Stimulated activated CD4-positive, alpha-beta T cell treated with anti-CD3 and anti-CD28 coated beads, Interleukin-12 subunit alpha, Interleukin-12 subunit beta, amount 100 ng/mL, for 24 hours (primary cell): ENCODE measurements at regions not wholly inside any gene's neighbourhood (a gene's known extent, or its start where the extent isn't known, plus 50 kb on each side); places are given as distances from the start of the nearest gene placed in this dataset.

ENCODE experiments used
- DNase-seq, 2 experiments: peaks; one replicate each; pipeline ENCODE4 v3.0.0-alpha.2; 2020; ENCODE audit warnings: low read depth in 2 of 2

DNA sequence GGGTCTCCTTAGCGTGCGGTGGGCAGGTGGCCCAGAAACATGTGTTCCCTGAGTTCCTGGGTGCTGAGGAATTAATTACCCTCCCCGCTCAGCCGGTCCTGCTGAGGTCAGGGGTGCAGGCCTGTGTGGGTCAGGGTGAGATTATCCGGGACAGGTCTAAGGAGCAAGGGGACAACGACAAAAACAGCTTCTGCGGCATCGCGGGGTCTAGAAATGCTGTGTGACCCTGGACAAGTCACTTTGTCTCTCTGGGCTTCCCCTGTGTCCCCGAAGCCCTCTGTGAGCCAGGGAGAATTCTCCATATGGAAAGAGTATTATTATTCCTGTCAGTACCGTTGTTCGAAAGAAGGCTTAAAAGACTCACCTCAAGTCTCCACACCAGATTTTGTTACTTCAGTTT is 186.1 kb downstream of the MN1 start:
- no peak for DNase-seq

DNA sequence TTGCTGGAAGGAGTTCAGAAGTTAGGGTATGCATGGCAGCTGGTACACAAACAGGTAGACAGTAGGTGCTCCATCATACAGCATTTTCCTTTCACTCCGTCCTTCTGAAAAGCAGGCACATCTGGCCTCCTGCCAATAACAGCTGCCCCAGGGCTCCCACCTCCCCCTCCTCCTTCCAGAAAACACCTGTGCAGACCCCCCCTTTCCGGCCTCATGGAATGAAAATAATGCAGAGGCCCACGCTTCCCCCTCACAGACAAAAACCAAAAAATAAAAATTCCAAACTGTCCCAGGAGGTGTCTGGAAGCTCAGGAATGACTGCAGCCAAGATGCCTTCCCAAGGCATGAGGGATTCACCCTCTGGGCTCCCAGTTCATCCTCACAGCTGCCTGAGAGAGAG is 185.5 kb downstream of the MN1 start:
- no peak for DNase-seq

DNA sequence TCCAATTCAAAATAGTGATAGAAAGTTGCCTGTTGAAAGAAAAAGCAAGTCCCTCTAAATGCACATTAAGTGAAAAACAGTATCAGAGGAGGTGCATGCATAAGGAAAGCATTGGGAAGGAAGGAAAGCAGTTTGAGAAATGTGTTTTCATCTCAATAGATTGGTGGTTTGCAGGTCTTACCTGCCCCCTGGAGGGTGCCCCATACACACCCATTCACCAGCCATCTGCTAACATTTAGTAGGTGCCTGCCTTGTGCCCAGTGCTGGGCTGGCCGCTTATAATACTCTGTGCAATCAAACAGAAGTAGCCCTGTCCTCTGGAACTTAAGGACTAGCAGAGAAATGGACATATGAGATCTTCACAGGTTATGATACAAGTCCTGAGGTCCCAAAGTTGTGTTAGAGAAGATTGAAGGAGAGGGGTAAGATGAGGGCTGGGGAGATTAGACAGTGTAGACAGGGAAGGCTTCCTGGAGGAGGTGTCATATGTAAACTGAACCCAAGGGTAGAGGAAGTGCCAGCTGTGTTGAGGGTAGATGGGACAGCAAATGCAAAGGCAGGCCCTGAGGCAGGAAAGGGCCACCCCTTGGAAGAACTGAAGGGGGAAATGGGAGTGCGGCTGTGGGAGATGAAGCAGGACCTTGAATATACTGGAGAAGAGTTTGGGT is 184.2 kb downstream of the MN1 start:
- no peak for DNase-seq

DNA sequence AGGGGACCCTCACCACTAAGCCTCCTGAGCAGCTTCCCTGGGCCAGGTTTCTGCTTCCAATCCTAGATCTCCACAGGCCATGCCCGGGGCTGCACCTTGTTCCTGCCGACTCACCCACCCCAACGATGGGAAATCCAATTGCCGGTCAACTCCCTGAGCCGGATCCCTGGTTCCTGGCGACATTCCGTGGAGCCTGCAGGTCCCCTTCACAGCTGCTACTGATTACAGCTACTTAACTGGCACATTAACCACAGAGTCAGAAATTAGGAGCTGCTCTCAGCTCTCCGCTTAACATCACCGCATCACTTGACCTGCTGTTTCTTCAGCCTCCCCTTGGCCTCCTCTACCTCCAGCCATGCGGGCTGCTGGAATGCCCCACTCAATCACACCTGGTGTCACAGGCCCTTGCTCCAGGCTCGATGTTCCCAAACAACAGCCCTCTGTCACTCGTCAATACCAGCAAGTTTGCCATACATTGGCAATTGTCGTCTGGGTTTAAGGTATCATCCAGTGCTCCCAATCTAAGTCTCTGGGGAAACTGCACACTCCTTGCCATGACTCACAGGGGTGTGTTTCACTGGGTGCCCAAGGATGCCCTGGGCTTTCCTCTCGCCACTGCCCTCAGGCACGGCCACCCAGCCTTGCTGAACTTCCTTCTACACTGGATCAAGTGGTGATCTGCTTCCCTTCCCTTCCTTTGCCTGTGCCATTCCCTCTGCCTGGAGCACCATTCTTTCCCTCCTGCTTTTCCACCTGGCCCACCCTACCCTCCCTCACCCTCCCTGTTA is 181.0 kb downstream of the MN1 start:
- no peak for DNase-seq

DNA sequence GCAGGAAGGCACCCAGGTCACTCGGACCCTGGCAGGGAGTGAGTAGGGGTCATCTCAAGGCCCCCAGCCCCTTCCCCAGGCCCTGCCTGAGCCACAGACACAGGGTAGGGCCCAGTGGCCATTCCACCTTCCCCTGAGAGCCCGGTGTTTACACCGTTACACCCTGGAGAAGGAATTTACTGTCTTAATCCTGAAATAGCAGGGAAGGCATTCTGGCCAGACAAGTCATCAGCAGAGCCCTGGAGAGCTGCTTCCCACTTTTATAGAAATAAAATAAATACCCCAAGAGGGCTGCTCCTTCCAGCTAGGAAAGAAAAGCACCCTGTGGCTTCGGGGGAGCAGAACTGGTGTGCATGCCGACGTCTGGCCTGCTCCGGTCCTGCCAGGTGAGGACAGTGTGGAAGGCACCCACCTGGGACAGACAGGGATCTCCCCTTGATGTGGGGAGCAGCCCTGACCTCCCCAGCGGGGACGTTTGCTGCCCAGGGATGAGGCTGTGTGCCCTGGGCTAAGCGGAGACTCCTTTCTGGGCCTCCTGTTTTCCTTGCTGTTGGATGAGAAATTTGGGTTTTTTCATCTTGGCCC is 180.0 kb downstream of the MN1 start:
- DNase-seq = no peak

DNA sequence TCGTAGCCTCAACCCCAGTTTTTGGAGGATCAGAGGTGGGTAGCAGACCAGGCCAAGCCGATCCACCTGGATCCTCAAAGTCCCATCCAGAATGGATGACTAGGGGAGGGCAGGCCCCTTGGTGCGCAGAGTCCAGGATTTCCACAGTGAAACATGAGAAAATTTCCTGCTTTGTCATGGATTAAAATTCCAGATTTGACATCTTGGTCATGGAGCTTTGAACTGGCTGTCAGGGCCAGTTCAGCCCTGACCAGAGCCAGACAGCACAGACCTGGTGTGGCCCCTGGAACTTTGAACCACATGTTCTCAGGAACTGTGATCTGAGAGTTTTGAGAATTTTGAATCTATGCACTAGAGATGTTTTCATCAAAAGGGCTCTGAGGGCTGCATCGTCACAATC is 177.5 kb downstream of the MN1 start:
- no peak for DNase-seq

DNA sequence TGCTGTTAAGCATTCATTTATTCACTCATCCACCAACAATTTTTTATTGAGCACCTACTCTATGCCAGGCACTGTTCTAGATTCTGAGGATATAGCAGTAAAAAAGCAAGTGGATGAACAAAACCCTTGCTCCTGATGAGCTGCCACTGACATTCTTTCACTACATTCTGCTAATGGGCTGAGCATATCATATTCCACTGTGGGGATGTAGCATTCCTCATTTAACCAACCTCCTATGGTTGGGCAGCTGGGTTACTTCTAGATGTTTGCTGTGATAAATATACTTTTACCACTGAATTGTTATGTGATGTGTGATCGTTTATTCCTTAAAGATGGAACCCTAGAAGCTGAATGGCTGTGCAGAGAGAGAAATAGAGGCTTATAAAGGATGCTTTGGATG is 176.9 kb downstream of the MN1 start:
- DNase-seq = no peak

DNA sequence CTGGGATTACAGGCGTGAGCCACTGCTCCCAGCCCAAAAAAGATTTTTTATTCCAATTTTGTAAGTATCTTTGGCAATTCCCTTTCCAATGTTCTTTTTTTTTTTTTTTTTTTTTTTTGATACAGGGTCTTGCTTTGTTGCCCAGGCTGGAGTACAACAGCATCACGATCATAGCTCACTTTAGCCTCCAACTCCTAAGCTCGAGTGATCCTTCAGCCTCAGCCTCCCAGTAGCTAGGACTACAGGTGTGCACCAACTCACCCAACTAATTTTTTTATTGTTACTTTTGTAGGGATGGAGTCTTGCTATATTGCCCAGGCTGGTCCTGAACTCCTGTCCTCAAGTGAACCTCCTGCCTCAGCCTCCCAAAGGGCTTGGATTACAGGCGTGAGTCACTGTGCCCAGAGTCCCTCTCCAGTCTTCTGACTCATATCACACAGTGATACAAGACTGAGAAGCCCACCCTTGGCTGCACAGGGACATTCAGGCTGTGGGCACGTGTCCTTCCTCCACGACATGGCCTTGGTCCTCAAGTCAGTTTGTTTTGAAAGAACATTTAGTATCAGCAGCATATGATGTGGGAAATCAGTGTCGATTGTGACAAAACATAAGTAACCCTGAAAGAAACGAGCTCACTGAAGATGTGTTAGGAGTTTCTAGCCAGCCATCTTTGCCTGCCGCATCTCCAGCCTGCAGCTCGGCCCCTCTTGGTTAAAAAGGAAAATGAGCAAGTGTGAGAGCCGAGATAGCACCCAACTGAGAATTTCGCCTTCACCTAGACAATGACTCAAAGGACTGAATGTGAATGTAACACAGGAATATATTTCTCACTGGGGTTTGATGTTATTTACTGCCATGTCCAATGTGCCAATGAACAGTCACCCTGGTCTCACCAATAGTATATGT is 175.5 kb downstream of the MN1 start:
- no peak for DNase-seq

DNA sequence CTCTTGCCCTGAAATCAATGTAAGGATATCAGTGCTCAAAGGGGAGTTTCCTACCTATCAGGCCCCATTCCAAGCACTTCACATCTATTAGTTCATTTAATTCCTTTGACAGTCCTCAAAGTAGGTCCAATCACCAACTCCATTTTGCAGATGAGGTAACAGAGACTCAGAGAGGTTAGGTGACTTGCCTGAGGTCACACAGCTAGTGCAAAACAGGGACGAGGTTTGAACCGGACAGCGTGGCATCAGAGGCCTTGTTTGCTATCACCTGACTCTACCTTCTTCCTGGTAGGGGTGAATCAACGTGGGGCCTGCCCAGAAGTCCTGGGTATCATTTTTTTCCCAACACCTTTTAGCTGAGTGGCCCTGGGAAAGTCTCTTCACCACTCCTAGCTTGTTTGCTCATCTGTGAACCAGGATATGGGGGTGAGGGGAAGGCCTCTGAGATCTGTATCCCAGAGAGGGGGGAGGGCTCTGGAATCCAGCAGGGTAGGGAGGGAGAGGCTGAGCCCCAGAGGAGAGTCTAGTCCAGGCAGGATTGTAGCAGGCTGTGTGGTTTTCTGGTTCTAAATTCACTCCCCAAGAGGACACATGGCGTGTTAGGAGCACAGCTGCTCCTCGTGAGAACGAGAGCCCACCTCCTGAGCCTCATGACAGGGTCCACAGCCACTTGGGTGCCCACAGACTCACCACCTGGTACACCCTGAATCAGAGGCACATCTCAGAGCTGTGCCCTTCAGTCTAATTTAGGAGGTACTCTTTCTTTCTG is 174.7 kb downstream of the MN1 start:
- DNase-seq = no peak

DNA sequence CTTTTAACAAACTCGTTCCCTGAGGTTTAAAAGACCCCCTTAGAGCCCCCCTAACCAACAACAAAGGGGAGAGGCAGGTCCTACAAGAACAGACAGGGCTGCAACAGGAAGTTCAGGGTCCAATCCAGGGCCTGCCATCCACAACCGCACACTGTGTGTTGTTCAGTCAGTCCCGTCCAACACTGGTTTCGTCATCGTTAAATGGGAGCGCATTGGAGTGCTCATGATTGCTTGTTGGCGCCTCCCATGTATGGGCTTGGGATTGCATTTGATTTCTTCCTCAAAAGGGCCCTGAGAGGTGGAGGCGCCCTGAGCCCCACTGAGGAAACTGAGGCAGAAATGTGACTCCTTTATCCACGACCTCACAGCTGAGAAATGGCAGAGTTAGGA is 174.1 kb downstream of the MN1 start:
- DNase-seq = no peak

DNA sequence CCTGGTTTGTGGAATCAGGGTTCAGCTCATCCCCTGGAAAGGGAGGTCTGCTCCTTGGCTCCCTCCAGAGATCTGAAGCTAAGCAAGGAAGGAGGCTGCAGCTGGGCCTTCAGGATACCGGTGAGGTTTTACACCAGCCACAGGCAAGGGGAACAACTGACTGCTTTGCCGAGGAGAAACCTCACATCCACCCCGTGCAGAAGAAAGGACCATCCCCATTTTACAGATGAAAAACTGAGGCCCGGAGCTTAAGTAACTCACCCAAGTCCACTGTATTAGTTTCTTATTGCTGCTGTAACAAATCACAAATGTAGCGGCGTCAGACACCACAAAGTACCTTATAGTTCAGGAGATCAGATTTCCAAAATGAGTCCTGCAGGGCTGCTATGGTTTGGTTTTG is 173.7 kb downstream of the MN1 start:
- DNase-seq = no peak

DNA sequence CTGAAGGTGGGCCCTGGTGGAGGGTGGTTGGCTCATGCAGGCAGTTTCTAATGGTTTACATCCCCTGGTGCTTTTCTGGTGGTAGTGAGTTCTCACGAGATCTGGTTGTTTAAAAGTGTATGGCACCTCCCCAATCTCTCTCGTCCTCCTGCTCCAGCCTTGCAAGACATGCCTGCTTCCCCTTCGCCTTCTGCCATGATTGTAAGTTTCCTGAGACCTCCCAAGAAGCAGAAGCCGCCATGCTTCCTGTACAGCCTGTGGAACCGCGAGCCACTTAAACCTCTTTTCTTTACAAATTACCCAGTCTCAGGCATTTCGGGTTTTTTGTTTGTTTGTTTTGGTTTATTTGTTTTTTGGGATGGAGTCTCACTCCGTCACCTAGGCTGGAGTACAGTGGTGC is 173.2 kb downstream of the MN1 start:
- DNase-seq = no peak

DNA sequence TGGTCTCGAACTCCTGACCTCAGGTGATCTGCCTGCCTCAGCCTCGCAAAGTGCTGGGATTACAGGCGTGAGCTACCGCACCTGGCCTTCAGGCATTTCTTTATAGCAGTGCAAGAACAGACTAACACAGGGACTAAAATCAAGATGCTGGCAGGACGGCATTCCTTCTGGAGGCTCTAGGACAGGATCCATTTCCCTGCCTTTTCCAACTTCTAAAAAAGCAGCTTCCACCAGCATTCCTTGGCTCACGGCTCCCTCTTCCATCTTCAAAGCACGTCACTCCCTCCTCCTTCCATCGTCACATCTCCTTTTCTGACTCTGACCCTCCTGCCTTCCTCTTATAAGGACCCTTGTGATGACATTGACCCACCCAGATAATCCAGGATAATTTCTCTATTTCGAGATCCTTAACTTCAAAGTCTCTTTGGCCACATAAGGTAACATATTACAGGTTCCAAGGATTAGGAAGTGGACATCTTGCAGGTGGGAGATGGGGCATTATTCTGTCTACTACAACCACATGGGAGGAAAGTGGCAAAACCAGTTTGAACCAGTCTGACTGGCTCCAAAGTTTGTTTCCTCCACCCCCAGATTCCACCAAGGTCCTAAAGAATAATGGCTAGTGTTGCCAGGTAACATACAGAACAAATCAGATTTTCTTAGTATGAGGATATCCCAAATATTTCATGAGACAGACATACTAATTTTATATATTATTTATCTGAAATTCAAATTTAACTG is 172.5 kb downstream of the MN1 start:
- DNase-seq = no peak

DNA sequence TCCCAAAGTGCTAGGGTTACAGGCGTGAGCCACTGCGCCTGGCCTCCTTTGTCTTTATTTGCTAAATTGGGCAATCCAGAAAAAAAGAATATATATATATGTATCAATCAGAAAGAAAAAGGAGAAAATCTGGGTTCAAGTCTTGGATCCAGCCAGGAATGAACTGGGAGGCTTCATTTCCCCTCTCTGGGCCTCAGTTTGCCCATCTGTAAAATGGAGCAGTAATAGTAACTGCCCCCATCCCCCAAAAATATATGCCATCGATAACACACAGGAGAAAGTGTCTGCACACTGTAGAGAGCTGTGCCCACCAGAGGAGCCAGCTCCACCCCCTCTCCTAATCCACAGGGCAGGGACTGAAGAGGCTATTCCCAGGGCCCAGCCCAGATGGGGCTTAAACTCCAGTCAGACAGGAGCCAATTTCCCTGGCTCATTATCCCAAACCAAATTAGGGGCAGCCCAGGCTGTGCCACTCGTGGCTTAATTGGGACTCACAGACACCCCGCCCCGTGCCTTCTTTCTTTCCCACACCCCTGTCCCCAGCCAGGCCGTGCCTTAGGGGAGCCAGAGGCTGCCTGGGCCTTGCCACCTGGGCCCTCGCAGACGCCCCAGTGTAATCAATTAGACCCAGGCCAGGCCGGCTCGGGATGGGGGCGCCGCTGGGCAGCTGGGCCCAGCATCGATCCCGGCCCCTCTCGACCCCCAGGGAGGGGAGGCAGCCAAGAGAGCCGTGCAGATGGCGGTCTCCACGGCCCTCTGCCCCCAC is 171.5 kb downstream of the MN1 start:
- DNase-seq = no peak

DNA sequence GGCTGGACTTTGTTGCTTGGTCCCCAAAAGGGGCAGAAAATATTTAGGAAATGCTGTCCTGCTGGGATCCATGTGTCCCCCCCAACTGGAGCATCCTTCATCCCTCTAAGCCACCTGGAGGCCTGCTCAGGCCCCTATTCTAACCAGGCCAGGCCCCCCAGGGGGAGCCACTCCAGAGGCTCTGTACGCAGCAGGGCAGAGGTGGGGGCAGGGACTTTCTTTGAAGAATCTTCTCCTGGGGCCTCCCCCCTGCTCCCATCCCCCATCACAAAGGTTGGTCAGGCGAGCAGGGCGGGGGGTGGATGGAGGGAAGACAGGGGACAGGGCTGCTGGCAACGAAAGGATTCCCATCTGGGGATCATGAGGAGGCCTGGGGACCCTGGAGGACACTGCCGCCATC is 170.8 kb downstream of the MN1 start:
- DNase-seq = no peak

DNA sequence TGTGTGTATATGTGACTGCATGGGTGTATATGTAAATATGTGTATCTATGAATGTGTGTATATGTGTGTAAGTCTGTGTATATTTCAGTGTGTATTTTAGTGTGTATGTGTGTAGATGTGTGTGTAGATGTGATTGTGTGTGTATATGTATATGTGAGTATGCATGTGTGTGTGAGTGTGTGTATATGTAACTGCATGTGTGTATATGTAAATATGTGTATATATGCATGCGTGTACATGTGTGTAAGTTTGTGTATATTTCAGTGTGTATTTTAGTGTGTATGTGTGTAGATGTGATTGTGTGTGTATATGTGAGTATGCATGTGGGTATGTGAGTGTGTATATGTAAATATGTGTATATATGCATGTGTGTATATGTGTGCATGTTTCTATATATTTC is 169.9 kb downstream of the MN1 start:
- no peak for DNase-seq

DNA sequence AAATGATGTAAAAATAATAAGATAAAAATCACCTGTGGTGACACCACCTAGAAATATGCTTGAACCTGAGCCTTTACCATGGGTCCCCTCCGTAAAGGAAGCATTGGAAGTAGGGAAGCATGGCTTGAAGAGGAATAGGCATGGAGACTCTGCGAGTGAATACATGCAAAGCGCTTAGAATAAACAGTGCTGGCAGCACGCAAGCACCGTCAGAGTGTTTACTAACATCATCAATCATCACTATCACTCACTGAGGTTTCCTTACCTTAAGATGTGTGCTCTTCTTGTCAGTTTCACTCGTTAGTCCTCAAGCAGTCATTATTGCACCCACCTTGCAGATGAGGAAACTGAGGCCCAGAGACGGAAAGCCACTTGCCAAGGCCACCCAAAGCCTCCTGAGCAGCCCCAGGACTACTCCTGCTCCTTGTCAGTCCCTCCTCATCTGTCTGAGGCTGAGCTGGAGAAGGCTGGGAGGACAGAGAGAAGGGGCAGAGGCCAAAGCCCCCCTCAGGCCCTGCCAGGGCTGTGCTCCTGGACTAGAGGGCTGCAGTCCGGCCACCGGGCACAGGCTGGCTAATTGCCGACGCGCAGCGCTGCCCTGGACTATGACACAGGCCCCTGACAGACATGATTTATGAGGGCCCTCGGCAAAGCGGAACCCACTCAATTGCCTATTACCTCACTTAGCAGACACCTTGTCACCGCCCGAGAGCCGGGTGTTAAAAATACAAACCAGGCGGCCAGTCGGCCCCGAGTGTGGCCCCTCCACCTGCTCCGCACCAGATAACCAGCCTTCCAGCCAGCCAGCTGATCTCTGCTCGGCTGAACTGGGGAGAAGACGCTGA is 168.9 kb downstream of the MN1 start:
- no peak for DNase-seq

DNA sequence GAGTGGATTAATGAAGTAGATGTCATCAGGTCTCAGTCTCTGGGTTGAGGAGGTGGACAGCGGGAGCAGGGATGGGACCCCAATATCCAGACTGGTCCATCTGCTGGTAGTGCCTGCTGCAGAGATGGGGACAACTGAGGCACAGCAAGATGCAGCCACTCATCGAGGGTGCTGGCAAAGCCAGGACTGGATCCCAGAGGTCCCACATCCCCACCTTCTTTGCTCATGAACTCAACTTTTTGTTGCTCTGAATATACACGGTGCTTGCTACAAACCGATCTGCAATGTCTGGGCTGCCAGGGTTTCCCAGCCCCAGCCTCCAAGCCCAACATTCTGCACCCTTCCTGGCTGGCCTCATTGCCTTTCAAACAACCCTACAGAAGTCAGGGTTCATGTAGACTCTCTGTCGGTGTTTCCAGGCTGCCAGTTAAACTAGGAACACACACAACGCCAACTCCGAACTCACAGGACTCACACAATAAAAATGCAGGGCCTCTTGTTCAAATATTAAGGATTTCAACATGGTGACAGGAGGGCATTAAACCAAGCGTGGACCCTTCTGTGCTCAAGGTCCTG is 168.2 kb downstream of the MN1 start:
- no peak for DNase-seq
